SK-N-SH treated with all-trans-retinoic acid at 6 μM for 48 hours (cell line): ENCODE measurements at regions not wholly inside any gene's neighbourhood (a gene's known extent, or its start where the extent isn't known, plus 50 kb on each side); places are given as distances from the start of the nearest gene placed in this dataset.
"Not testable (repeated sequence)": the region's sequence is repeated elsewhere in the genome, so short reads cannot be mapped to it uniquely, and the experiment has no call there.

Source experiments
- ARNTL ChIP-seq: fragments of 450-650 bp; formaldehyde crosslinking; IDR thresholded peaks from 2 replicates; pipeline ENCODE4 v1.5.0; 2020; ENCODE audit warnings: low read depth, mild to moderate bottlenecking, moderate library complexity, borderline replicate concordance
- OSR1 ChIP-seq: fragments of 250-450 bp; sonication (Bioruptor Pico); IDR thresholded peaks from 2 replicates; pipeline ENCODE4 v1.8.0; 2022; ENCODE audit warnings: moderate library complexity, mild to moderate bottlenecking, inconsistent platforms
- PATZ1 ChIP-seq: fragments of 250-450 bp; sonication (Bioruptor Pico); IDR thresholded peaks from 2 replicates; pipeline ENCODE4 v1.8.0; 2020; ENCODE audit warnings: mild to moderate bottlenecking, moderate library complexity, borderline replicate concordance
- TSHZ2 ChIP-seq: fragments of 250-450 bp; sonication (Bioruptor Pico); IDR thresholded peaks from 2 replicates; pipeline ENCODE4 v1.5.0; 2020; ENCODE audit warnings: mild to moderate bottlenecking, moderate library complexity
- ZC3H10 ChIP-seq: fragments of 250-450 bp; sonication (Bioruptor Pico); IDR thresholded peaks from 2 replicates; pipeline ENCODE4 v1.5.1; 2021; ENCODE audit warnings: mild to moderate bottlenecking, moderate library complexity
- ZFP3 ChIP-seq: fragments of 250-450 bp; sonication (Bioruptor Pico); IDR thresholded peaks from 2 replicates; pipeline ENCODE4 v1.5.0; 2020; ENCODE audit warnings: mild to moderate bottlenecking, moderate library complexity
- ZFP30 ChIP-seq: fragments of 450-650 bp; formaldehyde crosslinking; IDR thresholded peaks from 2 replicates; pipeline ENCODE4 v1.5.0; 2022; ENCODE audit warnings: mild to moderate bottlenecking, moderate library complexity
- ZNF565 ChIP-seq: fragments of 450-650 bp; formaldehyde crosslinking; conservative IDR thresholded peaks from 2 replicates; pipeline ENCODE4 v1.5.0; 2020; ENCODE audit warnings: low read depth, mild to moderate bottlenecking, moderate library complexity
- ZNF8 ChIP-seq: fragments of 450-650 bp; formaldehyde crosslinking; IDR thresholded peaks from 2 replicates; pipeline ENCODE4 v1.5.0; 2020; ENCODE audit warnings: mild to moderate bottlenecking, moderate library complexity

GRCh38 chrX:71838092-71838491, 72.6 kb upstream of the NHSL2 start:
- not testable (repeated sequence) for TF ChIP-seq ARNTL (CRISPR knock-in tag); ZFP3 (CRISPR knock-in tag); ZFP30 (CRISPR knock-in tag); ZC3H10 (CRISPR knock-in tag); OSR1; ZNF565 (CRISPR knock-in tag); ZNF8 (CRISPR knock-in tag); PATZ1; TSHZ2
